SK-MEL-5 (cell line): ENCODE measurements at regions not wholly inside any gene's neighbourhood (a gene's known extent, or its start where the extent isn't known, plus 50 kb on each side); places are given as distances from the start of the nearest gene placed in this dataset.
"Not testable (repeated sequence)": the region's sequence is repeated elsewhere in the genome, so short reads cannot be mapped to it uniquely, and the experiment has no call there.

ENCODE experiments used
- DNase-seq: peaks from one replicate; pipeline ENCODE4 v3.0.0-alpha.2; 2016; ENCODE audit warnings: low read depth, low spot score
- in situ Hi-C: cut with HindIII; loops from 2 replicates; pipeline ENCODE4 v1.10.0; 2016; ENCODE audit warnings: low sequenced_read_pairs, high pct_unique_total_duplicates, low pct_unique_long_range_greater_than_20kb

DNA sequence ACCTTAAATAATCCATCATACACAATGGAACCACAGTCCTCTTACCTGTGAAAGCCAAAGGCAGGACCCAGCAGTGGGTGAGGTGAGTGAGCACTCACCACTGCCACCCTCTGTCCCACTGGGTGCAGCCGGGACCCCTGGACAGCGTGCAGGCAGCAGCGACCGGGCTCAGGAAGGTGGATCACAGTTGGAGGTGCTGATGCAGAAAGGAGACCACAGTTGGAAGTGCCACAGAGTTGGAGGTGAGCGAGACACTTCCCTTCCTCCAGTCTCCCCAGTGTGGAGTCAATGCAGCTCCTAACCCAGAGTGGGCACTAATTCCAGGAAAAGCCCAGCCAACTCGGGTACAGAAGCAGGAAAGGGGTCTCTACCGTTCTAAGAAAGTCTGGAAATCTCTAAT, 323.0 kb downstream of the KLF13 start:
- in situ Hi-C loops, DNase-seq: not testable (repeated sequence)

DNA sequence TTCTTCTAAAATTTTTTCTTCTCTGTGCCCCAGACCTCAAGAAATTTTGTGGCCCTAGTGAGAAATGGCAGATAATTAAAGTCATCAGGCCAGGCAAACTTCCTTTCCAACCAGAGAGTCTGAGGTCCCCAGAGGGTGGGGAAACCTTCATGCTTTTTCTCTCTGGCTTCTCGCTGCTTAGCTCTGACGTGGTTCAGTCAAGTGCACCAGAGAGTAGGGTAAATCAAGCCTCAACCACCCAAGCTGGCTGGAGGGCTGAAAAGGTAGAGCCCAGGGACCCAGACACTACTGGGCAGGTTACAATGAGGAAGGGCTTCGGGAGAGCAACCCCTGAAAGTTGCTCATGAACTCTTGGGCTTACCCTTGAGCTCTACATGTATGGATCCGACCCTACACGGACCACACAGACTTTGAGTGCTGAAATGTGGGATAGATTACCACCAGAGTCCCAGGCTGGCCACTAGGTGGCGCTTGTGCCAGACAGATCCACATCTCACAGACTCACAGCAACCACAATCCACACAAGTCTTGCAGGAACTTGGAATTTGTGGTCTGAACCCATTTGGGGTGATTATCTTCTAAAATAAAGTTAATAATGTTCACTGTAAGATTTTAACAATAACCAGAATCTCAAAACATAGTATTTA, 323.5 kb downstream of the KLF13 start:
- DNase-seq, in situ Hi-C loops: not testable (repeated sequence)

DNA sequence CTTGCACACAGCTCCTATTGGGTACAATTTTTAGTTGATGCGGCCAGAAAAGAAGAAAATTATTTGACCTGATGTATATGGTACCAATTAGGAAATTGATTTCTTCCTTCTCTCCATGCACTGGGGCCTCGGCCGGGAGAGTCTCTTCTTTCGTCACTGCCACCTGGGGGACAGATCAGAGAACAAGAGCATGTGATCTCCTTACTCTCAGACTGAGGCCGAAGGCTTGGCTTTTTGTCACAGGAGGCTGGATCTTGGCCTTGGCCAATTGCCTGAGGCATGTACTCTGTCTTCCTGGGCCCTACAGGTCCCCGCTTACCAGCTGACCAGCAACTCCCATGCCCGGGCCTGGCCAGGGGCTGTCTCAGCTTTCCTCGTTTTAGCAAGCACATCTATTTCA, 330.3 kb downstream of the KLF13 start:
- DNase-seq, in situ Hi-C loops: not testable (repeated sequence)

DNA sequence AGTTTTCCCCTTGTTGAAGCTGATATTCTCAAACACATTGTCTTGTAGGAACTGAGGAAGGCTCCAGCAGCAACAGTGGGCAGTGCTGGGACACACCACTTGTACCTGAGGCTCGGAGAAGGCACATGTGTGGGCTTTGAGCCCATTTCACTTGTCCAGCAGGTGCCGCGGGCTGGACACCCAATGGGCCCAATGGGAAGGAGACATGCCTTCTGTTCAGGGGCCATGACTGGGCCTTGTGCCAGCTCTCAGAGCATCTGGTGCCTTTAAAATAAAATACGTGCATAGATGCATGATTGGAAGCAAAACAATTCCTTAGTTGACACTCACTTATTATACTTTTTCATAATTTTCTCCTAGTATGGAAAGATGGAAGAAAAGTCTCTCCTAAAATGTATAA, 334.2 kb downstream of the KLF13 start:
- no peak for DNase-seq
- in situ Hi-C loops = no loop called here

DNA sequence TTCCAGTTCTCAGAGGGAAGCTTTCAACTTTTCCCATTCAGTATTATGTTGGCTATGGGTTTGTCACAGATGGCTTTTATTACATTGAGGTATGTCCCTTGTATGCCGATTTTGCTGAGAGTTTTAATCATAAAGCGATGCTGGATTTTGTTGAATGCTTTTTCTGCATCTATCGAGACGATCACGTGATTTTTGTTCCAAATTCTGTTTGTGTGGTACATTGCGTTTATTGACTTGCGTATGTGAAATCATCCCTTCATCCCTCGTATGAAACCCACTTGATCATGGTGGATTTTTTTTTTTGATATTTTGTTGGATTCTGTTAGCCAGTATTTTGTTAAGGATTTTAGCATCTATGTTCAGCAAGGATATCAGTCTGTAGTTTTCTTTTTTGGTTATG, 339.1 kb downstream of the KLF13 start:
- in situ Hi-C loops, DNase-seq: not testable (repeated sequence)

DNA sequence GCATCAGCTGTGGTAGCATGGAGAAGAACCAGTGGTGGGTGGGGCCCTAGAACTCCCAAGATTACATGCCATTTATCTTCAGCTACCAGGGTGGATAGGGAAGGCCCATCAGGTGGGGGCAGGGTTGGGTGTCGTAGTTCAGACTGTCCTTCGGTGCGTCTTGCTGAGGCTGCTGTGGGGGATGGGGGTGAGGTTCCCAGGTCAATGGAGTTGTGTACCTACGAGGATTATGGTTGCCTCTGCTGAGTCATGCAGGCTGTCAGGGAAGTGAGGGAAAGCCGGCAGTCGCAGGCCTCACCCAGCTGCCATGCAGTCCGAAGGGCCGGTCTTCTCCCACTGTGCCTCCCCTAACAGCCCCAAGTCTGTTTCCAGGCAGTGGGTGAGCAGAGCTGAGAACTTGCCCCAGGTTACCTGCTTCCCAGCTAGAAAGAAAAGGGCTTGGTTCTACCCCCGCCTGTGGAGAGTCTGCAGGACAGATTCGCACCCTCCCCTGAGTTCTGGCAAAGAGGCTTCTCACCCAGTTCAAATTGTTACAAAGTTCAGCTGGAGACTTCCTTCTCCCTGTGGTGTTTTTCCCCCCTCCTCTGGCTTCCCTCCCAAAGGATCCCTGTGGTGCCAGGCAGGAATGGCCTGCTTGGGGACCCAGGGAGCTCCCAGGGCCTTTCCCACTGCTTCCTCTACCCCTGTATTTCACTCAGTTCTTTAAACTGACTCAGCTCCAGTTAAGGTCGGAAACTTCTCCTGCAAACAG, 342.7 kb downstream of the KLF13 start:
- in situ Hi-C loops, DNase-seq: not testable (repeated sequence)

DNA sequence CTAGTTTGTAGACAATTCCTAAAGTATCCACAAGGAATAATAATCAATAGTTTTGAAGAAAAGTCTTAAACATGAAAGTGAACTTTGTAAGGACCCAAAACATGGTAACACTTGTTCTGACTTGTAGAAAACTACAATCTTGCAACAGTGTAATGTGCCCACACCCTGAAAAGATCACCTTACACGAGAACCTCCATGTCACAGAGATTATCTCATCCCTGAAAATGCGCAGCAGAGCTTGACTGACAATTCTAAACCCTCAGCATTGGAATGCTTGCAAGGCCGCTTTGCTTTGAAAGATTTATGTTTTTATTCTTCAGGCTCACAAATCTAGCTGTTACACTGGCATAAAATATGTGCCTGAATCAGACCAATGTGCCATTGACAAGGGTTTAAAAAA, 346.6 kb downstream of the KLF13 start:
- DNase-seq, in situ Hi-C loops: not testable (repeated sequence)

DNA sequence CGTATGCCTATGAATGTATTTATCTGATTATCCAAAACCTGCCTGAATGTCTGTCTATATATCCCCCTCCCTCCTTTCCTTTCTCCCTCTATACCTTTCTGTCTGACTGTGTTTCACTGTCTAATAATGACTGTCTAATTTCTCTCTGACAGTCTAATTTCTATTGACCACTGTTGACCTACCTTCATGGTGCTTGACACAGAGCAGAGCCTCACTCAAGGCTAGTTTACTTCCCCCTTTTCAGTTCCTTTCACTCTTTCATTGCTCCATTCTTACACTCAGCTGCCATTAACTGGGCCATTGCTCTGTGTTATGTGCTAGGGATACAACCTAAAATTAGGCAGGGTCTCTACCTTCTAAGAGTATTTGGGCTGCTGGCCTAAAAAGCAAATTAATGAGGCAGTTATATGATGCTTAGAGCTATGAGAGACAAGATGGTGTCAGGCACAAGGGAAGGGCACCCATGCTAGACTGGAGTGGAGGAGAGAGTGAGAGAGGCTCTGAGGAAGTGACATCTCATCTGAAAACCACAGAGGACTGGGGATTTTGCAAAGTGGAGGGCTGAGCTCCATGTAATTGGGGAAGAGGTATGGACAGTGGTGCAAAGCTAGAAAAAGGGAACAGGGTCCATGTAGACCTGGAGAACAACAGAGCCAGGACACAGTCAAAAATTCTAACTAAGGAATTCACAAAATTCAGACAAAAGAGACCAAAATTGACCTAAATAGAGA, 348.6 kb upstream of the CHRNA7 start:
- in situ Hi-C loops, DNase-seq: not testable (repeated sequence)

DNA sequence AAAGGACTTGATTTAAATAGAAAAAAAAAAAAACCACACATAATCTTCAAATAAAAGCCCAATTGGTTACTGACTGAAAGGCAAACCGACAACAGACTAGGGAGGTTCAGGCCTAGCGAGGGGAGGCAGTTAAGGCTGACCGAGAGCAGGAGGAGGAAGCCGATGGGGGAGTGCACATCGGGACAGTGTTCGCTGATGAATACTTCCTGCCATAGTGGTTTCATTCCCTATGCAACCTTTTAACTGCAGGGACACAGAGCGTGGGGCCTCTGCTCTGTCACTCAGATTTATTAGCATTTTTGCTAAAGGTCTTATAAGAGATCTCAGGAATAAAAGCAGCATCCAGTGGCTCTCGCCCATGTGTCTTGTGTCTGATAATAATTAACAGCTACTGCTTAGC, 343.2 kb upstream of the CHRNA7 start:
- in situ Hi-C loops, DNase-seq: not testable (repeated sequence)

DNA sequence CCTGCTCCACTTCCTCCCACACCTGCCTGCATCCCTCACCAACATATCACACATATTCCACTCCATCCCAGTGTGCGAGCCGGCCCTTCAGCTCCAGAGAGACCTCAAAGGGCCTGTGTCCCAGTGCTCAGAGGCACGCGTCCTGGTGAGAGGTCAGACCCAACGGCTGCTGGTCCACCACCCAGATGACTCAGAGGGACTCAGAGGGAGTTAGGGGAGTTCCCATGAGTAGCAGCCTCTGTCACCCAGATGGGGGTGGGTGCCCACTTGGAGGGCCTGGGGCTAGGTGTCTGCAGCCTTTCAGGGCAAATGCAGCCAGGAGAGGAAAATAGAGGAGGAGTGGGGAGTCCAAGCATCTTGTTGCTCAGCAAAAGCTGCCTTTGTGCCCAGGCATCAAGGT, 333.8 kb upstream of the CHRNA7 start:
- in situ Hi-C loops, DNase-seq: not testable (repeated sequence)

DNA sequence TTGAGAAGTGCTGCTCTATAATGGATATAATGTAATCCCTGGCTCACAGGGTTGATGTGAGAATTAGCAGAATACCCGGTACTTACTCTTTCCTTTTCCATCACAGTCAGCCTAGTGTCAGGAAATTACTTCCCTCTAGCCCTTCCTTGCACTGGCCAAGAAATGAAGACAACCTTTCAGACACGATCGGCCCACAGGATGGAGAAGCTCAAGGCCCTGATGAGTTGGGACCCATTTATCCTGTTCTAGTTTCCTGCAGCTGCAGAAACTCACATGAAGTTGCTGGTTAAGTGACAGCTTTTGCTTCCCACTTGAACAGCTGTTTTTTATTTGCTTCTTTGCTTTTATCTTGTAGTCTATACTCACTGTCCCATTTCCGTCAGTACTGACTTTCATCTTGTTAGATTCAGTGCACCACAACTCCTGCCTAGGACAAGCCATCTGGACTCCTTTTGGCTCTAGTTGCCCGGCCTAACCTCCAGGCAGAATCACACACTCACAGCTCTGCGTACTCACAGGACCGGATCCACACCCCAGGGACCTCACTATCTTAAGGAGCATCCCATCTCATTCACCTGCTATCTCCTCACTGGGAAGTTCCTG, 325.1 kb upstream of the CHRNA7 start:
- in situ Hi-C loops, DNase-seq: not testable (repeated sequence)

DNA sequence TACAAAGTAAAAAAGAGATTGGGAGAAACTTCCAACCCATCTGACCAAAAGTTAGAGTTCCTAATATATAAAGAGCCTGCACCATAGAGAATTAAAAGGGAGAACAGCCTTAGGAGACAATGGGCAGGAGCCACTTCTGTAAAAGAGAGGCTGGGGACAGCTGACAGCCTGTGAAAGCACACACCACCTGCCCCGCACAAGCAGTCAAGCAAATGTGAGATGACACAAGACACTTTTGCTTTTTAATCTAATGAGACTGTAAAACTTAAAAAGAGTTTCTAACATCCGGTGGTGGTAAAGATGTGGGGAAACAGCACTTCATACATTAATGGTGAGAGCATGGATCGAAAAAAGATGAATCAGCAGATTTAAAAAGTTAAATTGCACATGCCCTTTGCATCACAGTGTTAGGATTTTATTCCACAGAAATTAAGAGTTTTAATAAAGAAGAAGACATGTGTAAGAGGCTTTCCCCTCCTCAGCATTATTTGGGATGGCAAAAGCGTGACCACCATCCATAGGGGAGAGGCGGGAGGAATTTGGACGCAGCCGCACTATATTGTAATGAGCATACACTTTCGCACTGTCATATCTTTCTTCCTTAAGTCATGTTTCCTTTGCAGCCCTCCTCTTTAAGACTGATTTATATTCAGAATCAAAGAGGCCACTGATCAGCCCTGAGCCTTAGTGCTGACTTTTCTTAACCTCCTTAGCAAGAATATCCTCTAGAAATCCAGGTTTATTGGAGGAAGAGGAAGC, 322.2 kb upstream of the CHRNA7 start:
- in situ Hi-C loops, DNase-seq: not testable (repeated sequence)

DNA sequence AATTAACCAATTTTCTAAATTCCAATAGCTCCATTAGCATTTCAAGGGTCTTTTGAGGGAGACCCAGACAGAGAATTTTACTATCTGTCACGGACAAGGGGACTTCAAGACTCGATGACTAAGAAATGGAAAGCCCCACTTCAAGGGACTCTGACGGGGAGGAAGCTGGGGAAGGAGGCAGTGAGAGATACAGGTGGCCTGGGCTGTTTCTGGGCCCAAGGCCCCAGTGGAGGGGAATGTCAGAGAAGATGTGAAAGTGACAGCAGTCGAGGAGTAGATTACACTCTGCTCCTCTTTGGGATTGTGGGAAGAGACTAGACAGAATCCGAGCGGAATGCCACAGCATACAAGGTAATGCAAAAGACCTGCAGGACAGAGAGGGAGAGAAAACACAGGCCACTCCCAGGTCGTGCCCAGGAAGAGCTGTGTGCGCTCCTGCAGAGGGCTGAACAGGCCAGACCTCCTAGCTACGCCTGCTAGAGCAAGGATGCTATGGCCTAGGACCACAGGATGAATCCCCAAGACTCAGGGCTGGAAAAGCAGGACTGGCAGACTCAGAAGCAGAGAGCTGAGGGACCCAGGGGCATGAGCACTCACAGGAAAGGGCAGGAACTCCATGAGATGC, 321.5 kb upstream of the CHRNA7 start:
- in situ Hi-C loops, DNase-seq: not testable (repeated sequence)

DNA sequence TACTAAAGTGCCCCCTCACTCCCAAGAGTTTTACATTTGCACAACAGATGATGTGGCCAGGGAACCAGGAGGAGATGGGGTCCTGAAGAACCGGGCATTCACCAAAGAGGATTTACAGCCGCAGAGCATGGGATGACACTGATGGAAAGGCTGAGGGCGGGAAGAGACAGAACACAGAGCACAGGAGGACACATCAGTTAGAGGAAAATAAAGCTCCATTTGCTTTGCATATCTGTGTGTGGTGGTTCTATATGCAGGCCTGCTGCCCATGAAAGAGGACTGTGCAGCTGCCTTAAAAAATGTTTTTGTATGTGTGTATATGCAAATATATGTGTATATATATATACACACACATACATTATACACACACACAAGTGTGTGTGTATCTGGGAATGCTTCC, 320.8 kb upstream of the CHRNA7 start:
- in situ Hi-C loops, DNase-seq: not testable (repeated sequence)

DNA sequence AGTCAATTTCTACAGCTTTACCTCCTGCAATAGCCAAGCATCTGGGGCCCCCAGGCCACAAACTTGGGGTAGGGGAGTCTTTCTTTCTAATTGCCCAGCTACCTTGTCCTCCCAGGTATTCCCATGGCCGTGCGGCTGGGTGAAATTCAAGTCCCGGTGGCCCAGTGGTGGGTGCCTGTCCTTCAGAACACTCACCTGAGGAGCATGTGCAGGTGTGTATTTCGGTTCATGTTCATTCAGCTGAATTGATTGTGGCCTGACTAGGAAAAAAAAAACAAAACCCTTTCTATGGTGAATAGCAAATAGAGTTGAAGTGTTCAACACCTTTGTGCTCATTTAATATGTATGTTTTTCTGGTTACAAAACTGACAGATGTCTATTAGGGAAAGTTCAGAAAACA, 319.5 kb upstream of the CHRNA7 start:
- DNase-seq, in situ Hi-C loops: not testable (repeated sequence)

DNA sequence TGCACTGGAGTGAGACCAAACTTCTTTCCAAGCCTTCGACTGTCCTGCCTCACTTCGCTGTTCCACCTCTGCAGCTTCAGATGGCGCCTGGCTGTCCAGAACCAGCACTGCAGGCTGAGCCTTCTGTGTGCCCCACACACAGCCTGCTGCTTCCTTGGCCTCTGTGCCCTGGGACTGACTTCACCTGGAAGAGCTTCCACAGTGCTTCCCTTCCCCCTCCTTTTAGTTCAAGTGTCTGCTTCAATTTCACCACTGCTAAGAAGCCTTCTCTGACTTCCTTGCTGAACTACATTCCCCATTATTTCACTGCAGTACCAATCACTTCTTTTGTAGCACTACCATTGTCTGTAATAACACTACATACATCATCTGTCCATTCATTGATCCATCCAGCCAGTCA, 315.1 kb upstream of the CHRNA7 start:
- DNase-seq, in situ Hi-C loops: not testable (repeated sequence)

DNA sequence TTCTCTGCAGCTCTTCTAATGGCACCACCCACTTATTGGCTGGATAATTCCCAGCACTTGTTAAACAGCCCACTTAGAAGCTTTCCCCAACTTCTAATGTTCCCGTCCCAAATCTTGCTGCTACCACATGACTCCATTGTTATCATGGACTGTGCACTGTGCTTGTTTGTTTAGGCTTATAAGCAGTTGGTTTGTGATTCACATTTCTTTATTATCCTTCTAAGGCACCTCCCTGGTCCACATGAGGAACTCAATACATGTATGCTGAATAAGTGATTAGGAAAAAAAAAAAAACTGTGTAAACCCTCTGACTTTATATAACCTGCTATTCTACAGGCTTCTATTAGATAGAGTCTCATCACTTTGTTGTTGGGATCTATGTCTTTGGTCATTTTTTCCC, 311.7 kb upstream of the CHRNA7 start:
- DNase-seq, in situ Hi-C loops: not testable (repeated sequence)
